Osteoblast (primary cell): ENCODE measurements at regions not wholly inside any gene's neighbourhood (a gene's known extent, or its start where the extent isn't known, plus 50 kb on each side); places are given as distances from the start of the nearest gene placed in this dataset.

ENCODE experiments used
- DNase-seq: peaks from one replicate; pipeline ENCODE4 v3.0.0; 2011; ENCODE audit warnings: low spot score, mixed read lengths; ENCODE audit not compliant: insufficient read length; ENCODE audit errors: missing footprints
- H2AFZ ChIP-seq: 2 replicates; pipeline ENCODE4 v1.6.0; 2011; ENCODE audit warnings: mild to moderate bottlenecking, low read length
- H3K27ac ChIP-seq: 2 replicates; pipeline ENCODE4 v1.5.1; 2011; ENCODE audit warnings: mild to moderate bottlenecking, low read depth, low read length, moderate library complexity
- H3K27me3 ChIP-seq: 2 replicates; pipeline ENCODE4 v1.6.0; 2012; ENCODE audit warnings: mild to moderate bottlenecking, control low read depth, inconsistent platforms, low read length, moderate library complexity; ENCODE audit not compliant: insufficient read depth
- H3K36me3 ChIP-seq: 2 replicates; pipeline ENCODE4 v1.5.1; 2011; ENCODE audit warnings: mild to moderate bottlenecking, low read length, control low read depth, moderate library complexity; ENCODE audit not compliant: insufficient read depth
- H3K4me1 ChIP-seq: 2 replicates; pipeline ENCODE4 v1.5.1; 2011; ENCODE audit warnings: mild to moderate bottlenecking, low read length, control low read depth, moderate library complexity; ENCODE audit not compliant: insufficient read depth
- H3K4me2 ChIP-seq: 2 replicates; pipeline ENCODE4 v1.6.0; 2011; ENCODE audit warnings: mild to moderate bottlenecking, low read length; ENCODE audit not compliant: insufficient read depth
- H3K4me3 ChIP-seq: fragments of 200-600 bp; sonication (generic); 3 replicates; pipeline ENCODE4 v1.5.1; 2012; ENCODE audit warnings: mild to moderate bottlenecking, low read length, inconsistent platforms; ENCODE audit not compliant: insufficient read depth
- H3K79me2 ChIP-seq: 2 replicates; pipeline ENCODE4 v1.6.0; 2012; ENCODE audit warnings: mild to moderate bottlenecking, low read length, control low read depth, inconsistent platforms; ENCODE audit not compliant: insufficient read depth
- H3K9me3 ChIP-seq: 2 replicates; pipeline ENCODE4 v1.5.1; 2011; ENCODE audit warnings: low read depth, low read length, control low read depth
- H4K20me1 ChIP-seq: 2 replicates; pipeline ENCODE4 v1.6.0; 2012; ENCODE audit warnings: mild to moderate bottlenecking, low read length, control low read depth; ENCODE audit not compliant: insufficient read depth
- TF ChIP-seq, protein P1 (sequence below): IDR thresholded peaks from 2 replicates; pipeline ENCODE4 v1.5.1; 2011; ENCODE audit warnings: mild to moderate bottlenecking, low read depth, low read length, moderate library complexity; ENCODE audit errors: extremely low read depth

DNA sequence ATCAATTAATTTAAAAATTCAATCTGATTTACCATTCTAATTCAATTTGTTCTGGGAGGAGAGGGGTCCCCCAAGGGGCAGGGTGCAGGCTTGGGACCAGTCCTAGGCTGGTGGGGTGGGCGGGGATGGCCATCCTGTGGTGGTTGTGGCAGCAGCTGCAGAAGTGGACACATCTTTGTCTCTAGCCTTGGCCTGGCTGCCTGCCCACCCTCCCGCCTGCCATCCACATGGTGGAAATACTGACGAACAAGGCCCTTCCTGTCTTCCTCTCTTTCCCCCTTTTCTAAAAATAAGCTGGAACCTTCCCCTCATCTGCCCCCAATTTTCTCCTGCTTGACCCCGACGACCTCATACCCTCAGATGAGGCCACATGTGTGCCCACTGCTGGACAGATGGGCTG, 130.9 kb downstream of the FOXD2 start:
- no peak overlapping the region for H3K4me3 ChIP-seq
- TF ChIP-seq, protein P1, sequence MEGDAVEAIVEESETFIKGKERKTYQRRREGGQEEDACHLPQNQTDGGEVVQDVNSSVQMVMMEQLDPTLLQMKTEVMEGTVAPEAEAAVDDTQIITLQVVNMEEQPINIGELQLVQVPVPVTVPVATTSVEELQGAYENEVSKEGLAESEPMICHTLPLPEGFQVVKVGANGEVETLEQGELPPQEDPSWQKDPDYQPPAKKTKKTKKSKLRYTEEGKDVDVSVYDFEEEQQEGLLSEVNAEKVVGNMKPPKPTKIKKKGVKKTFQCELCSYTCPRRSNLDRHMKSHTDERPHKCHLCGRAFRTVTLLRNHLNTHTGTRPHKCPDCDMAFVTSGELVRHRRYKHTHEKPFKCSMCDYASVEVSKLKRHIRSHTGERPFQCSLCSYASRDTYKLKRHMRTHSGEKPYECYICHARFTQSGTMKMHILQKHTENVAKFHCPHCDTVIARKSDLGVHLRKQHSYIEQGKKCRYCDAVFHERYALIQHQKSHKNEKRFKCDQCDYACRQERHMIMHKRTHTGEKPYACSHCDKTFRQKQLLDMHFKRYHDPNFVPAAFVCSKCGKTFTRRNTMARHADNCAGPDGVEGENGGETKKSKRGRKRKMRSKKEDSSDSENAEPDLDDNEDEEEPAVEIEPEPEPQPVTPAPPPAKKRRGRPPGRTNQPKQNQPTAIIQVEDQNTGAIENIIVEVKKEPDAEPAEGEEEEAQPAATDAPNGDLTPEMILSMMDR: no peak
- no peak overlapping the region for H3K4me2 ChIP-seq
- H3K79me2 ChIP-seq: no peaks in the 10 kb centered on the region
- H3K4me1 ChIP-seq: peaks cover 13% of the 10 kb centered on the region
- peak; percentile 58 for DNase-seq
- H3K36me3 ChIP-seq: no peaks in the 10 kb centered on the region
- no peaks in the 10 kb centered on the region for H4K20me1 ChIP-seq
- no peak overlapping the region for H2AFZ ChIP-seq
- no peak overlapping the region for H3K27ac ChIP-seq
- no peaks in the 10 kb centered on the region for H3K9me3 ChIP-seq
- H3K27me3 ChIP-seq: no peaks in the 10 kb centered on the region

DNA sequence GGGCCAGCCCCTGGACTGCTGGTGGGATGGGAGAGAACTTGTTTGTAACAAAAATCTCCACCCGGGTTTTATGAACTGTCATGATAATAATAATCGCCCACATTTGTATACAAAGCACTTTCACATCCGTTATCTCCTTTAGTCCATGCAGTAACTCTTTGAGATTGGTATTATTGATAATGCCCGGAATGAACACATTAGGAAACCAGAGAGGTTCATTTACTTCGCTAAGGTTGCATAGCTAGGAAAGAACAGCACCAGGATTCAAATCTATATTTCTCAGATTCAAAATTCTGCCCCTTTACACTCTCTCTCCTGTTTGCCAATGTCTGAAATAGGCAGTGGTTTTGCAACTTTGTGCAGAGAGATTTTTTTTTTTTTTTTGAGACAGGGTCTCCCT, 131.4 kb downstream of the FOXD2 start:
- Histone ChIP-seq H3K27me3 (no peaks in the 10 kb centered on the region), H3K9me3 (no peaks in the 10 kb centered on the region), H3K4me2 (peak overlapping the region; percentile 53), H2AFZ (no peak overlapping the region), H4K20me1 (no peaks in the 10 kb centered on the region), H3K4me1 (peaks cover 13% of the 10 kb centered on the region), H3K27ac (no peak overlapping the region), H3K79me2 (no peaks in the 10 kb centered on the region), H3K4me3 (no peak overlapping the region), H3K36me3 (no peaks in the 10 kb centered on the region)
- TF ChIP-seq, protein P1: no peak
- DNase-seq: no peak

GRCh38 chr1:47569681-47570470, 132.0 kb downstream of the FOXD2 start:
- Histone ChIP-seq H3K4me2 (peak overlapping the region; percentile 53), H3K4me3 (no peak overlapping the region)
- TF ChIP-seq, protein P1: peak; percentile 71

DNA sequence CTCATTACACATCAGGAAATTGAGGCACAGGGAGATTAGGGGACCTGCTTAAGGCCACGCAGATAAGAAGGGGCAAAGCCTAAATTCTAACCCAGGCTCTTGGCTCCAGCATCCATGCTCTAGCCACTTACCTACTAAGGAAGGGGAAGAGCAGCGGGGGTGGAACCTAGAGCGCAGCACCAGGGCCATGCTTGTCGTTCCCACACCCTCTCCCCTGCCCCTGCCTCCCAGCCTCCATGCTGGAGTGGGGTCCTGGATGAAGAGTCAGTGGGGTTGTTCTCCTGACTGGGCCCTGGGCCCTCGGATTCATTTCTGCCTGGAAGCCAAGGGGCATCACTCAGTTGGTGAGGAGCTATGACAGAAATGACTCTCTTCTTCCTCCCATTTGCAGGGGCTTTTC, 133.3 kb downstream of the FOXD2 start:
- Histone ChIP-seq H3K36me3 (no peaks in the 10 kb centered on the region), H3K79me2 (no peaks in the 10 kb centered on the region), H3K4me2 (no peak overlapping the region), H3K27me3 (no peaks in the 10 kb centered on the region), H3K4me3 (no peak overlapping the region), H2AFZ (no peak overlapping the region), H4K20me1 (no peaks in the 10 kb centered on the region), H3K27ac (no peak overlapping the region), H3K4me1 (peaks cover 15% of the 10 kb centered on the region), H3K9me3 (no peaks in the 10 kb centered on the region)
- DNase-seq: peak; percentile 62
- TF ChIP-seq, protein P1: no peak

More at GRCh38 chr1:47569681-47570470, 132.0 kb downstream of the FOXD2 start:
- Histone ChIP-seq H3K79me2 (no peaks in the 10 kb centered on the region), H3K27ac (no peak overlapping the region), H3K4me1 (peaks cover 13% of the 10 kb centered on the region), H3K36me3 (no peaks in the 10 kb centered on the region), H4K20me1 (no peaks in the 10 kb centered on the region), H2AFZ (no peak overlapping the region), H3K27me3 (no peaks in the 10 kb centered on the region), H3K9me3 (no peaks in the 10 kb centered on the region)
- peak; percentile 98 for DNase-seq
